Stimulated activated naive B cell treated with anti-CD40 and anti-IgM and Interleukin-4, amounts not matched to agents 10 μg/mL and 1 μg/mL and 100 μg/mL, for 72 hours (primary cell): ENCODE measurements at regions not wholly inside any gene's neighbourhood (a gene's known extent, or its start where the extent isn't known, plus 50 kb on each side); places are given as distances from the start of the nearest gene placed in this dataset.
"Not testable (repeated sequence)": the region's sequence is repeated elsewhere in the genome, so short reads cannot be mapped to it uniquely, and the experiment has no call there.

Experiments used
- ATAC-seq, 2 donors: fragments of 150-1000 bp; cut with Tn5 transposase; replicated peaks; 2 replicates each; pipeline ENCODE4 v1.10.0; 2021; ENCODE audit warnings: moderate library complexity in 1 of 2
- DNase-seq: peaks from one replicate; pipeline ENCODE4 v3.0.0; 2021
- H3K27ac Mint-ChIP-seq: one replicate; pipeline ENCODE4 v1.8.0; 2022; ENCODE audit warnings: mild to moderate bottlenecking, mixed read lengths
- H3K27me3 Mint-ChIP-seq, 2 donors: one replicate each; pipeline ENCODE4 v1.8.0; 2022; ENCODE audit warnings: mixed read lengths in 2 of 2
- H3K36me3 Mint-ChIP-seq, 2 donors: one replicate each; pipeline ENCODE4 v1.8.0; 2022; ENCODE audit warnings: mixed read lengths in 2 of 2, mild to moderate bottlenecking in 1 of 2
- H3K4me1 Mint-ChIP-seq, 2 donors: one replicate each; pipeline ENCODE4 v1.8.0; 2022; ENCODE audit warnings: mixed read lengths in 2 of 2, mild to moderate bottlenecking in 1 of 2
- H3K4me3 Mint-ChIP-seq, 2 donors: one replicate each; pipeline ENCODE4 v1.8.0; 2022; ENCODE audit warnings: mild to moderate bottlenecking in 2 of 2, mixed read lengths in 2 of 2, moderate library complexity in 1 of 2
- H3K9me3 Mint-ChIP-seq, 2 donors: one replicate each; pipeline ENCODE4 v1.8.0; 2022; ENCODE audit warnings: mixed read lengths in 2 of 2, mild to moderate bottlenecking in 1 of 2

GRCh38 chrX:97850911-97851310 is 967.2 kb downstream of the RPA4 start:
- DNase-seq, result no peak
- Mint-ChIP-seq H3K4me1 (no peaks in the 10 kb centered on the region), H3K36me3 (peaks cover 0 to 2% of the 10 kb centered on the region in 2 donors), H3K27me3 (no peaks in the 10 kb centered on the region), H3K4me3 (no peak overlapping the region), H3K9me3 (peaks cover 7 to 14% of the 10 kb centered on the region in 2 donors), H3K27ac (no peak overlapping the region)
- ATAC-seq, result no peak

GRCh38 chrX:97854086-97854485 is 970.4 kb downstream of the RPA4 start:
- no peak overlapping the region for H3K4me3 Mint-ChIP-seq
- ATAC-seq (no peak), DNase-seq (no peak)
- no peaks in the 10 kb centered on the region for H3K4me1 Mint-ChIP-seq
- H3K27me3 Mint-ChIP-seq, result no peaks in the 10 kb centered on the region
- H3K36me3 Mint-ChIP-seq, result no peaks in the 10 kb centered on the region
- H3K27ac Mint-ChIP-seq, result no peak overlapping the region
- peaks cover 0 to 2% of the 10 kb centered on the region in 2 donors for H3K9me3 Mint-ChIP-seq

DNA sequence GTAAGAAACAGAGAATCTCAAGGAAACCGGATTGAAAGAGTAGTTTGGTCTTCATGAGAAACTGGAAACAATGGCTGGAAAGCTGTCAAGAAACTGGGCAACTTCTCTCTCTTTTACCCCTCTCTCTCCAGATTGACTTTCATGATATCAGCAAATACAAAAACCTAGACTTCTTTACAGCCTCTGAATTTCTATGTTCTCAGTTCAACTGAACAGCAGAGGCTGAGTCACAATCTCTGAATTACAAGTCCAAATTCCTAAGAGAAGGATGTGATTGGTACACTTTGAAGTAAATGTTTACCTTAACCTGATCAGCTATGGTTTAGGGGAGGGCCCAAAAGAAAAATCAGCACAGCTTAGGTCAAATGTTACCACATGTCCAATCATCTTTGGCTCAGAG is 974.9 kb downstream of the RPA4 start:
- DNase-seq, result no peak
- no peaks in the 10 kb centered on the region for H3K4me1 Mint-ChIP-seq

GRCh38 chrX:97860226-97860625 is 976.5 kb downstream of the RPA4 start:
- no peaks in the 10 kb centered on the region for H3K27me3 Mint-ChIP-seq
- no peak overlapping the region for H3K4me3 Mint-ChIP-seq
- no peak overlapping the region for H3K27ac Mint-ChIP-seq
- no peaks in the 10 kb centered on the region for H3K4me1 Mint-ChIP-seq
- DNase-seq (no peak), ATAC-seq (no peak)
- no peaks in the 10 kb centered on the region for H3K9me3 Mint-ChIP-seq
- H3K36me3 Mint-ChIP-seq, result no peaks in the 10 kb centered on the region

More for the DNA sequence above, 974.9 kb downstream of the RPA4 start:
- H3K36me3 Mint-ChIP-seq, result no peaks in the 10 kb centered on the region
- no peak overlapping the region for H3K4me3 Mint-ChIP-seq
- H3K9me3 Mint-ChIP-seq, result no peaks in the 10 kb centered on the region
- ATAC-seq, result no peak
- H3K27me3 Mint-ChIP-seq, result no peaks in the 10 kb centered on the region
- no peak overlapping the region for H3K27ac Mint-ChIP-seq

DNA sequence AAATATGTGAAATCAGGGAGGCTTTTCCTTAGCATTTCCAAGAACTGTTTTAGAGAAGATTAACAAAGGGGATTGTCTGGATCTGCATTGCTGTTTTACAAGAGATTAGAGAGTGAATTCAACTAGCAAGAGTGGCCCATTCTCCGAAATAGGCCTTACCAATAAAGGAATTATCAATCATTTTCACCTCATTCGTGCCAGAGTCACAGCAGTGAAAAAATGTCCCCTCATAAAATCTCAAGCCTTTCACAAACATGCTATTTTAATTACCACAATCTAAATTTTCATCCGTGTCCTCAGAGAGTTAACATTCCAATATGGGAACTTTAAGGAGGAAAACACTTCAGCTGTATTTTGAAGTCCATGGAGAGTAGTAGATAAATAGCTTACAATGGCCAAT is 979.6 kb downstream of the RPA4 start:
- no peak overlapping the region for H3K27ac Mint-ChIP-seq
- no peaks in the 10 kb centered on the region for H3K36me3 Mint-ChIP-seq
- no peaks in the 10 kb centered on the region for H3K27me3 Mint-ChIP-seq
- no peaks in the 10 kb centered on the region for H3K9me3 Mint-ChIP-seq
- H3K4me3 Mint-ChIP-seq, result no peak overlapping the region
- no peak for ATAC-seq
- no peak for DNase-seq
- no peaks in the 10 kb centered on the region for H3K4me1 Mint-ChIP-seq

GRCh38 chrX:97867266-97867665 is 983.6 kb downstream of the RPA4 start:
- no peak for DNase-seq
- Mint-ChIP-seq H3K36me3 (no peaks in the 10 kb centered on the region), H3K27ac (no peak overlapping the region), H3K4me1 (no peaks in the 10 kb centered on the region), H3K27me3 (no peaks in the 10 kb centered on the region), H3K4me3 (no peak overlapping the region), H3K9me3 (no peaks in the 10 kb centered on the region)
- ATAC-seq, result no peak

- H3K27me3 Mint-ChIP-seq, result no peaks in the 10 kb centered on the region
- H3K27ac Mint-ChIP-seq, result no peak overlapping the region
- no peaks in the 10 kb centered on the region for H3K4me1 Mint-ChIP-seq
- DNase-seq (no peak), ATAC-seq (no peak)
- H3K9me3 Mint-ChIP-seq, result peaks cover 2 to 3% of the 10 kb centered on the region in 2 donors
- H3K36me3 Mint-ChIP-seq, result no peaks in the 10 kb centered on the region
- no peak overlapping the region for H3K4me3 Mint-ChIP-seq
Observed at GRCh38 chrX:97876697-97877407, 993.1 kb downstream of the RPA4 start.

GRCh38 chrX:97882306-97882705 is 998.6 kb downstream of the RPA4 start:
- peaks cover 0 to 4% of the 10 kb centered on the region in 2 donors for H3K27me3 Mint-ChIP-seq
- H3K27ac Mint-ChIP-seq, result no peak overlapping the region
- ATAC-seq (no peak), DNase-seq (no peak)
- H3K4me3 Mint-ChIP-seq, result no peak overlapping the region
- H3K36me3 Mint-ChIP-seq, result no peaks in the 10 kb centered on the region
- no peaks in the 10 kb centered on the region for H3K4me1 Mint-ChIP-seq
- peaks cover 2 to 3% of the 10 kb centered on the region in 2 donors for H3K9me3 Mint-ChIP-seq

- no peaks in the 10 kb centered on the region for H3K4me1 Mint-ChIP-seq
- no peaks in the 10 kb centered on the region for H3K36me3 Mint-ChIP-seq
- ATAC-seq (no peak), DNase-seq (no peak)
- H3K9me3 Mint-ChIP-seq, result peaks cover 0 to 9% of the 10 kb centered on the region in 2 donors
- no peaks in the 10 kb centered on the region for H3K27me3 Mint-ChIP-seq
- H3K27ac Mint-ChIP-seq, result no peak overlapping the region
- H3K4me3 Mint-ChIP-seq, result no peak overlapping the region
Observed at GRCh38 chrX:97895751-97896150, 1012.0 kb downstream of the RPA4 start.

GRCh38 chrX:97897998-97898397 is 1014.3 kb downstream of the RPA4 start:
- Mint-ChIP-seq H3K4me1 (no peaks in the 10 kb centered on the region), H3K4me3 (no peak overlapping the region)
- ATAC-seq, result no peak

GRCh38 chrX:97898798-97899197 is 1015.1 kb downstream of the RPA4 start:
- H3K4me3 Mint-ChIP-seq, result no peak overlapping the region
- no peak for ATAC-seq
- H3K9me3 Mint-ChIP-seq, result no peaks in the 10 kb centered on the region
- no peaks in the 10 kb centered on the region for H3K36me3 Mint-ChIP-seq
- DNase-seq, result no peak
- peaks cover 0 to 5% of the 10 kb centered on the region in 2 donors for H3K27me3 Mint-ChIP-seq
- no peaks in the 10 kb centered on the region for H3K4me1 Mint-ChIP-seq
- H3K27ac Mint-ChIP-seq, result no peak overlapping the region

More at GRCh38 chrX:97897998-97898397, 1014.3 kb downstream of the RPA4 start:
- no peak for DNase-seq
- no peak overlapping the region for H3K27ac Mint-ChIP-seq
- no peaks in the 10 kb centered on the region for H3K36me3 Mint-ChIP-seq
- no peaks in the 10 kb centered on the region for H3K9me3 Mint-ChIP-seq
- H3K27me3 Mint-ChIP-seq, result peaks cover 0 to 4% of the 10 kb centered on the region in 2 donors

DNA sequence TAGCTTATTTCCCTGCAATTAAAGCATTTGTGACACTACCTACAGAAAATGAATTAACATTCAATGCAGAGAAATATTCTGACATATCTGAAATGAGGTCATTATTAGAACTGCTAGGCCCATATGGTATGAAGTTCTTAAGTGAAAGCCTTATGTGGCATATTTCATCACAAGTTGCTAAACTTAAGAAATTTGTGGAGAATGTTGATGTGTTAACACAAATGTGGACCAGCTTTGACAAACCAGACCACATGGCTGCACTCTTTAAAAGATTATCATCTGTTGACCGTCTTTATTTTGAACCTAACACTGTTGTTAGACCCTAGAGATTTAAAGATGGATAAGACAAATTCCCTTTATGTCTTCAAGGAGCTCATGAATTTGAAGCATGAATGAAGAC is 1024.1 kb downstream of the RPA4 start:
- H3K9me3 Mint-ChIP-seq, result peaks cover 6 to 16% of the 10 kb centered on the region in 2 donors
- peaks cover 1 to 3% of the 10 kb centered on the region in 2 donors for H3K36me3 Mint-ChIP-seq
- ATAC-seq (no peak), DNase-seq (no peak)
- peaks cover 0 to 2% of the 10 kb centered on the region in 2 donors for H3K27me3 Mint-ChIP-seq
- no peak overlapping the region for H3K27ac Mint-ChIP-seq
- H3K4me3 Mint-ChIP-seq, result no peak overlapping the region
- peaks cover 6 to 8% of the 10 kb centered on the region in 2 donors for H3K4me1 Mint-ChIP-seq

GRCh38 chrX:97909245-97909644 is 1025.5 kb downstream of the RPA4 start:
- ATAC-seq, result peak; percentile 70 to 83
- H3K27me3 Mint-ChIP-seq, result no peaks in the 10 kb centered on the region
- H3K9me3 Mint-ChIP-seq, result peaks cover 6 to 16% of the 10 kb centered on the region in 2 donors
- no peak for DNase-seq
- peaks cover 6 to 8% of the 10 kb centered on the region in 2 donors for H3K4me1 Mint-ChIP-seq
- H3K36me3 Mint-ChIP-seq, result peaks cover 1 to 3% of the 10 kb centered on the region in 2 donors
- no peak overlapping the region for H3K4me3 Mint-ChIP-seq
- no peak overlapping the region for H3K27ac Mint-ChIP-seq

DNA sequence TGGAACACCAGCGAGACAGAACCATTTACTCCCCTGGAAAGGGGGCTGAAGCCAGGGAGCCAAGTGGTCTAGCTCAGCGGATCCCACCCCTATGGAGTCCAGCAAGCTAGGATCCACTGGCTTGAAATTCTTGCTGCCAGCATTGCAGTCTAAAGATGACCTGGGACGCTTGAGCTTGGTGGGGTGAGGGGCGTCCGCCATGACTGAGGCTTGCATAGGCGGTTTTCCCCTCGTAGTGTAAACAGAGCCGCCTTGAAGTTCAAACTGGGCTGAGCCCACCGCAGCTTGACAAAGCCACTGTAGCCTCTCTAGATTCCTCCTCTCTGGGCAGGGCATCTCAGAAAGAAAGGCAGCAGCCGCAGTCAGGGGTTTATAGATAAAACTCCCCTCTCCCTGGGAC is 1031.7 kb downstream of the RPA4 start:
- not testable (repeated sequence) for H3K4me1 Mint-ChIP-seq, H3K27ac Mint-ChIP-seq, ATAC-seq, H3K4me3 Mint-ChIP-seq, DNase-seq, H3K27me3 Mint-ChIP-seq, H3K36me3 Mint-ChIP-seq
- H3K9me3 Mint-ChIP-seq, result peaks cover 3 to 10% of the 10 kb centered on the region in 2 donors

GRCh38 chrX:97921223-97921622 is 1037.5 kb downstream of the RPA4 start:
- DNase-seq, H3K27ac Mint-ChIP-seq, H3K4me3 Mint-ChIP-seq, H3K36me3 Mint-ChIP-seq, ATAC-seq, H3K4me1 Mint-ChIP-seq, H3K27me3 Mint-ChIP-seq: not testable (repeated sequence)
- peaks cover 8 to 16% of the 10 kb centered on the region in 2 donors for H3K9me3 Mint-ChIP-seq
